Neural crest cell (in vitro differentiated cells): ENCODE measurements at regions not wholly inside any gene's neighbourhood (a gene's known extent, or its start where the extent isn't known, plus 50 kb on each side); places are given as distances from the start of the nearest gene placed in this dataset.

ENCODE experiments used
- DNase-seq: peaks from one replicate; pipeline ENCODE4 v3.0.0; 2021; ENCODE audit warnings: low read depth, mixed read lengths, low spot score
- H3K27ac Mint-ChIP-seq: one replicate; pipeline ENCODE4 v1.8.0; 2021; ENCODE audit warnings: mild to moderate bottlenecking, mixed read lengths; ENCODE audit not compliant: unreplicated experiment
- H3K27me3 Mint-ChIP-seq: 2 replicates; pipeline ENCODE4 v1.8.0; 2021; ENCODE audit warnings: low read depth, mild to moderate bottlenecking, mixed read lengths
- H3K36me3 Mint-ChIP-seq: 2 replicates; pipeline ENCODE4 v1.8.0; 2021; ENCODE audit warnings: low read depth, mild to moderate bottlenecking, mixed read lengths
- H3K4me1 Mint-ChIP-seq: 2 replicates; pipeline ENCODE4 v1.8.0; 2021; ENCODE audit warnings: mixed read lengths
- H3K4me3 Mint-ChIP-seq: one replicate; pipeline ENCODE4 v1.8.0; 2021; ENCODE audit warnings: mild to moderate bottlenecking, mixed read lengths
- H3K9me3 Mint-ChIP-seq: 2 replicates; pipeline ENCODE4 v1.8.0; 2021; ENCODE audit warnings: mixed read lengths
- CTCF ChIP-seq: fragments of 200-600 bp; sonication (generic); conservative IDR thresholded peaks from 2 replicates; pipeline ENCODE4 v1.5.0; 2021; ENCODE audit warnings: antibody characterized with exemption, mild to moderate bottlenecking

DNA sequence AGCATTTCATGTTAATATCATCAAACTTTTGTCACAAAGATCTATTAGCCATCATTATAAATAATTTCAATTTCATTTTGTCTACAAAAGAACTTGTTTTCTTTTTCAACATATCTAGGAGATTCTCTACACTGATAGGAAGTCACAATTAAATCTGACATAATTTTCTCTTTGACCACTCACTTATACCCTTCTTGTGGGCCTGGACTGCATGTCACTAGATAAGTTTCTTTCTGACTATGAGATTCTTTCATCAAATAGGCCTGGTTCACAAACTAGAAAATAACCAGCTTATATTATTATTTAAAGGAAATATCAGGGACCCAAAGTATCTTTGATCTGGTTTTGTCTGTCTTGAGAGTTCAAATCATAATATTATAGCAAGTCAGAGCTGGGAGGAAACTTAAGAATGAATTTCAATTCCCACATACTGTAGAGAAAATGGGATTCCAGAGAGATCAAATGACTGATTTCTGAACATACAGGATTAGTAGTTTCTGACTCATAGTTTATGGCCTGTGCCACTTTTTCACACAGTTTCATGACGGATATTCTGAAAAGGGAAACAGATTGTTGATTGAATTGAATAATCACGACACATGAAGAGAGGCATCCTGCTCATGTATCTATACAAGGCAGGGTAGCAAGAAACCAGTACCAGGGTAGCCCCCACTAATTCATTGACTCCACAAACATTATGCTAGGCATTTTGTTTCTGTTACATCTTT lies 355.8 kb downstream of the GPATCH2 start:
- Mint-ChIP-seq H3K4me1 (no peaks in the 10 kb centered on the region), H3K9me3 (no peaks in the 10 kb centered on the region), H3K27me3 (peaks cover 2% of the 10 kb centered on the region), H3K36me3 (no peaks in the 10 kb centered on the region), H3K27ac (no peak overlapping the region), H3K4me3 (no peak overlapping the region)
- DNase-seq = no peak
- no peak for TF ChIP-seq CTCF

DNA sequence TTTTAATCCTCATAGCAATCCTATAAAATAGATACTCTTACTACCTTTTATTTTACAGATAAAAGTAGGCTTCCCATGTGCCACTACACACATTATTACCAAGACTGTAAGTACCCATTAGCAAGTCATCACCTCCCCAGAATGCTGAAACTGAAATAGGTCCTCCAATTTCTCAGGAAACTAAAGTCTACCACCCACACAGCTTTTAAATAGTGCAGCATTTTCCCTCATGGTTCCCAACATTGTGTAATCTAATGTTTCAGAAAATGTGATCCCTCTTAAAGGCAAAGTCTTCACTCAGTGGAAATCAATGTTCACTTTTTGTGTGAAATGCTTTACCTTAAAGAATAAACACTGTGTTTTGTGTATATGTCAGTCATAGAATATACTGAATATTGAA lies 356.5 kb downstream of the GPATCH2 start:
- no peaks in the 10 kb centered on the region for H3K36me3 Mint-ChIP-seq
- peaks cover 2% of the 10 kb centered on the region for H3K27me3 Mint-ChIP-seq
- no peaks in the 10 kb centered on the region for H3K9me3 Mint-ChIP-seq
- H3K27ac Mint-ChIP-seq = no peak overlapping the region
- no peak for TF ChIP-seq CTCF
- H3K4me1 Mint-ChIP-seq = no peaks in the 10 kb centered on the region
- DNase-seq = no peak
- no peak overlapping the region for H3K4me3 Mint-ChIP-seq

DNA sequence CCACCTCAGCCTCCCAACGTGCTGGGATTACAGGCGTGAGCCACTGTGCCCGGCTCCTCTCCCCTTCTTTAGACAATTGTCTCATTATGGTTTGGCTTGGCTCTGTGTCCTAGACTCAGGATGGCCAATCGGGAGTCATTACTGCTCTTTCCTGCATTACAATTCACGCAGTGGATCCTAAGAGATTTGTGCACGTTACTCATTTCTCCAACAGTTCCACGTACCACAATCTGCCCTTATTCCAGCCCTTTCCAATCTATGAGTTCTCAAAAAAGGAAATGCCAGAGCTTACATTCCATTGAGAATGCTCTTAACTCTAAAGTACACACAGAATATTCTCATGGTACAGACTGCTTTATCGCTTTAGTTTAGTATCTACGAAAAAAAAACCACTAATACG lies 357.0 kb downstream of the GPATCH2 start:
- Mint-ChIP-seq H3K27ac (no peak overlapping the region), H3K36me3 (no peaks in the 10 kb centered on the region), H3K27me3 (peaks cover 2% of the 10 kb centered on the region), H3K4me1 (no peaks in the 10 kb centered on the region), H3K4me3 (no peak overlapping the region), H3K9me3 (no peaks in the 10 kb centered on the region)
- no peak for TF ChIP-seq CTCF
- no peak for DNase-seq

DNA sequence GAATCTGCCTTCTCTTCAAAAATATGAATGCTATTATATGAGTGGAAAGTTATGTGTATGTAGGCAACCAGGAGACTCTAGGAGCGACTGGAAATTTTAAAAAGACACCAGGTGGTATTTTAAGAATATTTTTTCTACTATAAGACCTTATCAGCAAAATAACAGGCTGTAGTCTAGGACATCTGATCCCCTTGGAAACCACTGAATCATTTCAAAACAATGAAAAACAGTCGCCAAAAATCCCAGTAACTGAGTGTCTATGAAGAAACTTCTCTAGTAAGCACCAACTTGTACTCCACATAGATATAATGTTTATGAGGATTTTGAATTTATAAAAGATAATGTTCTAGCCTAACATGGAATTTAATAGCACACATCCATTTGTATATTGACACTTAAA lies 358.5 kb downstream of the GPATCH2 start:
- no peak for DNase-seq
- Mint-ChIP-seq H3K9me3 (no peaks in the 10 kb centered on the region), H3K27ac (no peak overlapping the region), H3K27me3 (peaks cover 2% of the 10 kb centered on the region), H3K4me1 (no peaks in the 10 kb centered on the region), H3K4me3 (no peak overlapping the region), H3K36me3 (no peaks in the 10 kb centered on the region)
- TF ChIP-seq CTCF = no peak

DNA sequence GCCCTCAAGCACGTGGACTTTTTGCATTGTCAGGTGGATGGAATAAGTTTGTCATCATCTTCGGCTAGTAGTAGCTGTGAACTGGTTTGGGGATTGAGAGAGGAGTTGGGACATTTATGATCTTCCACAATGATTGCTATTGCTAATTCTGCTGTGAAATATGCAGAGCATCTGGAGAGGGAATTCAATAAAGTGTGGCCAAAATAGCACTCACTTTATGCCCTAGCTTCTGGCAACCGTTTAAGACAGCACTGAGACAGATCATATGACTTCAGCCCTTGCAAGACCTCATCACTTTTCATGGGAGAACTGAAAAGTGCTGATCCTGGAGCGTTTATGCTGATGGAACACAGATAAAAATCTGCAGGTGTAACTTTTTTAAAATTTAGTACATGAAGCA lies 360.8 kb downstream of the GPATCH2 start:
- no peak for TF ChIP-seq CTCF

More for the DNA sequence above, 360.8 kb downstream of the GPATCH2 start:
- DNase-seq = no peak
- no peaks in the 10 kb centered on the region for H3K4me1 Mint-ChIP-seq
- no peaks in the 10 kb centered on the region for H3K9me3 Mint-ChIP-seq
- H3K27me3 Mint-ChIP-seq = peaks cover 2% of the 10 kb centered on the region
- no peak overlapping the region for H3K4me3 Mint-ChIP-seq
- H3K36me3 Mint-ChIP-seq = no peaks in the 10 kb centered on the region
- H3K27ac Mint-ChIP-seq = no peak overlapping the region
